ENCODE measurements at regions not wholly inside any gene's neighbourhood (a gene's known extent, or its start where the extent isn't known, plus 50 kb on each side); places are given as distances from the start of the nearest gene placed in this dataset.

DNA sequence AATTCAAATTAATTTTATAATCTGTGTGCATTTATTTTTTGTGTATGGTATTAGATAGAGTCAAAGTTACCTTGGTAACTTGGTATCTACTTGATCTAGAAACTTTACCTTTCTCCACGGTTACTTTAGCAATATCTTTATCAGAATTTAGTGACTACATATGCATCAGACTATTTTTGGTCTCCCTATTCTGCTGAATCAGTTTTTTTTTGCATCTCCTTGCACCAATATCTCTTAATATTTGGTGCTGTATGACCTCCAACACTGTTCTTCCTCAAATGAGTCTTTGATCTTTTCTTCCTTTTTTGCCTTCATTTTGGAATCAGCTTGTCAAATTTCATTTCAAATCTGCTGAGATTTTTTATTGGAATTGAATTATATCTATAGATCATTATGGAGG lies 828.2 kb upstream of the FOXG1 start:
- CTCF ChIA-PET: no interaction called here
- no peaks in the 10 kb centered on the region for H3K4me1 ChIP-seq (ENCODE audit: control insufficient read depth in 2 of 2, insufficient read depth in 2 of 2, low read length in 2 of 2)
- no CpG with 5 or more reads among the region's 1 CpG for WGBS (ENCODE audit: insufficient coverage)
- H3K4me2 ChIP-seq (replicated peaks; ENCODE audit: low read depth, low read length, poor library complexity, severe bottlenecking): no peak overlapping the region
- no peak overlapping the region for H3K4me3 Mint-ChIP-seq
- H3K4me1 Mint-ChIP-seq: no peaks in the 10 kb centered on the region
- intact Hi-C loops (cut with micrococcal nuclease): no loop called here
- no peak overlapping the region for H3K4me3 ChIP-seq (ENCODE audit: control extremely low read depth in 1 of 5, extremely low read depth in 1 of 5, insufficient read depth in 1 of 5, low read depth in 2 of 5, low read length in 4 of 5)
- no peaks in the 10 kb centered on the region for H3K36me3 ChIP-seq (replicated peaks in 1 of 2; ENCODE audit: control extremely low read depth in 1 of 2, control insufficient read depth in 1 of 2, extremely low read depth in 1 of 2, insufficient read depth in 2 of 2, low read length in 1 of 2)
- H3K9me3 Mint-ChIP-seq (ENCODE audit: insufficient read depth): peaks cover 7% of the 10 kb centered on the region
- ATAC-seq (ENCODE audit: low read depth): no peak
- H2AFZ ChIP-seq (ENCODE audit: insufficient read depth, low read depth, low read length, poor library complexity, severe bottlenecking): no peak overlapping the region
- no peaks in the 10 kb centered on the region for H3K27me3 ChIP-seq (replicated peaks in 1 of 4; ENCODE audit: control extremely low read depth in 1 of 4, control insufficient read depth in 3 of 4, insufficient read depth in 4 of 4, low read length in 3 of 4)
- H3K27ac Mint-ChIP-seq: no peak overlapping the region
- TF ChIP-seq, protein P1, sequence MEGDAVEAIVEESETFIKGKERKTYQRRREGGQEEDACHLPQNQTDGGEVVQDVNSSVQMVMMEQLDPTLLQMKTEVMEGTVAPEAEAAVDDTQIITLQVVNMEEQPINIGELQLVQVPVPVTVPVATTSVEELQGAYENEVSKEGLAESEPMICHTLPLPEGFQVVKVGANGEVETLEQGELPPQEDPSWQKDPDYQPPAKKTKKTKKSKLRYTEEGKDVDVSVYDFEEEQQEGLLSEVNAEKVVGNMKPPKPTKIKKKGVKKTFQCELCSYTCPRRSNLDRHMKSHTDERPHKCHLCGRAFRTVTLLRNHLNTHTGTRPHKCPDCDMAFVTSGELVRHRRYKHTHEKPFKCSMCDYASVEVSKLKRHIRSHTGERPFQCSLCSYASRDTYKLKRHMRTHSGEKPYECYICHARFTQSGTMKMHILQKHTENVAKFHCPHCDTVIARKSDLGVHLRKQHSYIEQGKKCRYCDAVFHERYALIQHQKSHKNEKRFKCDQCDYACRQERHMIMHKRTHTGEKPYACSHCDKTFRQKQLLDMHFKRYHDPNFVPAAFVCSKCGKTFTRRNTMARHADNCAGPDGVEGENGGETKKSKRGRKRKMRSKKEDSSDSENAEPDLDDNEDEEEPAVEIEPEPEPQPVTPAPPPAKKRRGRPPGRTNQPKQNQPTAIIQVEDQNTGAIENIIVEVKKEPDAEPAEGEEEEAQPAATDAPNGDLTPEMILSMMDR (IDR thresholded peaks at IDR 0.05): no peak
- TF ChIP-seq EZH2 (IDR thresholded peaks at IDR 0.05; ENCODE audit: borderline replicate concordance, insufficient read depth, low read depth, low read length, poor library complexity, severe bottlenecking): no peak
- H3K9me3 ChIP-seq (ENCODE audit: control extremely low read depth in 1 of 3, control insufficient read depth in 2 of 3, insufficient read depth in 1 of 3, low read length in 2 of 3): peaks cover 0 to 7% (median 2%) of the 10 kb centered on the region in 3 donors
- H3K79me2 ChIP-seq (ENCODE audit: control insufficient read depth, insufficient read depth, low read length): no peaks in the 10 kb centered on the region
- POLR2A ChIA-PET: no interaction called here
- no peak overlapping the region for H3K27ac ChIP-seq (ENCODE audit: low read length in 2 of 2)
- no peak for DNase-seq
- H3K9ac ChIP-seq (ENCODE audit: low read length): no peak overlapping the region
- H4K20me1 ChIP-seq (ENCODE audit: control insufficient read depth, insufficient read depth, low read length, poor library complexity, severe bottlenecking): no peaks in the 10 kb centered on the region
- no peaks in the 10 kb centered on the region for H3K27me3 Mint-ChIP-seq

DNA sequence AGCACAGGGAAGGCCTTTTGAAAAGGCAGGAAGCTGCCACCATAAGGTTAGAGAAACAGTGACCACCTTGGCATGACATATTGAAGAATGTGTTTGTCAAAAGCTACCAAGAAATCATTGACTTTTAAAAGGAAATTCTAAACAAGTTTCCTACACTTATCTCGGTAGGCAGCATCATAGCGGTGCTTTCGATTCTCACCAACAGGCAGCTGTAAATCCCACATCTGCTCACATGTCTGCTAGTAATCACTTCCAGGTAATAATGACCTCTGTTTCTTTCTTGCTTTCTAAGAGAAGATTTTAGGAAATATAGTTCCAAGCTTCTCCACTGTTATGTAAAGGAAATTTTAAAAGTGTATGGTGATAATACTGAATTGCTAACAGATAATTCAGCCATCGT lies 821.1 kb upstream of the FOXG1 start:
- WGBS (ENCODE audit: insufficient coverage): no CpG with 5 or more reads among the region's 4 CpGs
- H3K36me3 ChIP-seq (replicated peaks in 1 of 2; ENCODE audit: control extremely low read depth in 1 of 2, control insufficient read depth in 1 of 2, extremely low read depth in 1 of 2, insufficient read depth in 2 of 2, low read length in 1 of 2): no peaks in the 10 kb centered on the region
- H3K9me3 ChIP-seq (ENCODE audit: control extremely low read depth in 1 of 3, control insufficient read depth in 2 of 3, insufficient read depth in 1 of 3, low read length in 2 of 3): peaks cover 0 to 3% (median 0%) of the 10 kb centered on the region in 3 donors
- POLR2A ChIA-PET: no interaction called here
- TF ChIP-seq EZH2 (IDR thresholded peaks at IDR 0.05; ENCODE audit: borderline replicate concordance, insufficient read depth, low read depth, low read length, poor library complexity, severe bottlenecking): no peak
- TF ChIP-seq, protein P1 (IDR thresholded peaks at IDR 0.05): no peak
- CTCF ChIA-PET: no interaction called here
- Mint-ChIP-seq H3K27me3 (no peaks in the 10 kb centered on the region), H3K27ac (no peak overlapping the region), H3K4me3 (no peak overlapping the region), H3K9me3 (ENCODE audit: insufficient read depth) (peaks cover 5% of the 10 kb centered on the region), H3K4me1 (no peaks in the 10 kb centered on the region)
- no peak overlapping the region for H3K4me3 ChIP-seq (ENCODE audit: control extremely low read depth in 1 of 5, extremely low read depth in 1 of 5, insufficient read depth in 1 of 5, low read depth in 2 of 5, low read length in 4 of 5)
- H3K27me3 ChIP-seq (replicated peaks in 1 of 4; ENCODE audit: control extremely low read depth in 1 of 4, control insufficient read depth in 3 of 4, insufficient read depth in 4 of 4, low read length in 3 of 4): no peaks in the 10 kb centered on the region
- no peak overlapping the region for H3K4me2 ChIP-seq (replicated peaks; ENCODE audit: low read depth, low read length, poor library complexity, severe bottlenecking)
- no peak overlapping the region for H3K27ac ChIP-seq (ENCODE audit: low read length in 2 of 2)
- H4K20me1 ChIP-seq (ENCODE audit: control insufficient read depth, insufficient read depth, low read length, poor library complexity, severe bottlenecking): no peaks in the 10 kb centered on the region
- intact Hi-C loops (cut with micrococcal nuclease): no loop called here
- no peak overlapping the region for H3K9ac ChIP-seq (ENCODE audit: low read length)
- ATAC-seq (ENCODE audit: low read depth) (no peak), DNase-seq (no peak)
- H3K4me1 ChIP-seq (ENCODE audit: control insufficient read depth in 2 of 2, insufficient read depth in 2 of 2, low read length in 2 of 2): no peaks in the 10 kb centered on the region
- H3K79me2 ChIP-seq (ENCODE audit: control insufficient read depth, insufficient read depth, low read length): no peaks in the 10 kb centered on the region
- no peak overlapping the region for H2AFZ ChIP-seq (ENCODE audit: insufficient read depth, low read depth, low read length, poor library complexity, severe bottlenecking)
